ENCODE measurements at regions not wholly inside any gene's neighbourhood (a gene's known extent, or its start where the extent isn't known, plus 50 kb on each side); places are given as distances from the start of the nearest gene placed in this dataset.
A peak's percentile ranks its signal among the peaks of the same experiment; 100 is the strongest.

DNA sequence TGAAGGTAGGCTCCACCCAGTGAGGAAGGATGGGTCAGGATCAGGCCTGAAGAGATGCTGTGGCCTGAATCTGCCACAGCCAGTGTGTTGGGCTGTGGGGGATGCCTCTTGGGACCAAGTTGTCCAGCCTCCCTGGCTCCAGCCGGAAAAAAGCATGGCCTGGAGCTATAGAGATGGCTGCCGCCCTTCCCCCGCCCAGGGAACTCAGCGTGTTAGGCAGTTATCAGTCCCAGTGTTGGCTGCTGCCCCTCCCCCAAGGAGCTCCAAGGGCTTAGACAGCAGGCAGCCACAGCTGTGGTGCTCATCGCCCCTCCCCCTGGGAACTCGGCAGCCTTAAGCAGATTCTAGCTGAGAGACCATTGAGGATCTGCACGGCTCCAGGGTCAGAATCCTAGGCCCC lies 158.0 kb downstream of the CAPZA3 start:
- Histone ChIP-seq H3K36me3 (replicated peaks; ENCODE audit: insufficient read depth, low read depth) (no peaks in the 10 kb centered on the region), H3K9me2 (replicated peaks; ENCODE audit: insufficient read depth) (no peaks in the 10 kb centered on the region), H3K79me2 (no peaks in the 10 kb centered on the region), H3K4me2 (no peak overlapping the region), H3K4me1 (ENCODE audit: insufficient read depth) (no peaks in the 10 kb centered on the region), H3K27ac (no peak overlapping the region), H3K9me3 (ENCODE audit: low read depth) (no peaks in the 10 kb centered on the region), H3K4me3 (no peak overlapping the region), H3K27me3 (no peaks in the 10 kb centered on the region), H2AFZ (no peak overlapping the region), H4K20me1 (ENCODE audit: insufficient read depth, poor library complexity, severe bottlenecking) (no peaks in the 10 kb centered on the region)
- TF ChIP-seq EZH2phosphoT487 (IDR thresholded peaks at IDR 0.05; ENCODE audit: low read depth, severe bottlenecking, unreplicated experiment) (no peak), EZH2 (IDR thresholded peaks at IDR 0.05; ENCODE audit: borderline replicate concordance) (no peak)
- TF ChIP-seq, protein P1, sequence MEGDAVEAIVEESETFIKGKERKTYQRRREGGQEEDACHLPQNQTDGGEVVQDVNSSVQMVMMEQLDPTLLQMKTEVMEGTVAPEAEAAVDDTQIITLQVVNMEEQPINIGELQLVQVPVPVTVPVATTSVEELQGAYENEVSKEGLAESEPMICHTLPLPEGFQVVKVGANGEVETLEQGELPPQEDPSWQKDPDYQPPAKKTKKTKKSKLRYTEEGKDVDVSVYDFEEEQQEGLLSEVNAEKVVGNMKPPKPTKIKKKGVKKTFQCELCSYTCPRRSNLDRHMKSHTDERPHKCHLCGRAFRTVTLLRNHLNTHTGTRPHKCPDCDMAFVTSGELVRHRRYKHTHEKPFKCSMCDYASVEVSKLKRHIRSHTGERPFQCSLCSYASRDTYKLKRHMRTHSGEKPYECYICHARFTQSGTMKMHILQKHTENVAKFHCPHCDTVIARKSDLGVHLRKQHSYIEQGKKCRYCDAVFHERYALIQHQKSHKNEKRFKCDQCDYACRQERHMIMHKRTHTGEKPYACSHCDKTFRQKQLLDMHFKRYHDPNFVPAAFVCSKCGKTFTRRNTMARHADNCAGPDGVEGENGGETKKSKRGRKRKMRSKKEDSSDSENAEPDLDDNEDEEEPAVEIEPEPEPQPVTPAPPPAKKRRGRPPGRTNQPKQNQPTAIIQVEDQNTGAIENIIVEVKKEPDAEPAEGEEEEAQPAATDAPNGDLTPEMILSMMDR (IDR thresholded peaks at IDR 0.05; ENCODE audit: poor library complexity), result no peak
- 54% methylated on average over 7 of the region's 7 CpGs for WGBS (ENCODE audit: low lambda C conversion rate, missing lambda C conversion rate)
- peak; percentile 25 for DNase-seq (ENCODE audit: low spot score)

DNA sequence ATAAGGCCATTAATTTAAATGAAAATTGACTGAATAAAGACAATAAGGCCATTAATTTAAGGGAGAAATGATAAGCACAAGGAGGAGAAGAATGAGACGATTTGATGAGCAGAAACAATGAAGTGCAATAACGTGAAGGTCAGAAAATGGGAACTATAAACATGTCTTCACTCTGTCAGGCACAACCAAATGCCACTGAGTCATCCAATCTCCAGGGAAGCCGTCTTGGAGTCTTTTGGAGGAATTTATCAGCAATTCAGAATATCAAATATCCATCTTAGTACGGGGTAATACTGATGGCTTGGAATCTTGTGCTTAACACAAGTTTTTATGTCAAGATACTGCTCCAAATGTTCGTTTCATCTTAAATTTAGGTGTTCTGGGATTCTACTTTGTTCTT lies 159.9 kb downstream of the CAPZA3 start:
- Histone ChIP-seq H3K4me3 (no peak overlapping the region), H2AFZ (no peak overlapping the region)
- no peak for DNase-seq (ENCODE audit: low spot score)

DNA sequence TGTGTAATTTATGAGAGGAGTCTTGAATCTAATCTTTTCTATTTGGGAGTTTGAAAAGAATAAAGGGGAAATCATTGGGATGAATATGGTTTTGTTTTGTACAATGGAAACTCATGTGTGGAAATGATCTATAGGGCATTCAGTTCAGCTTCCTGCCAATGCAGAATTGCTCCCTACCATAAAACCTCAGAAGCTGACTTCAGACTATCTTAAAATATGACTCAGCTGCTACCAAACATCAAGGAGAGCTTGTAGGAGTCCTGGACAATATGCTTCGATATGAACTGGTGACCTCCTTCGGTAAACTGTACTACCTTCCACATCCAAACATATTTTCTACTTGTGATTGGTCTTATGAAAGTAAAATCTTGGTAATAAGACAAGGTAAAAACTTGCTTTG lies 160.6 kb downstream of the CAPZA3 start:
- H4K20me1 ChIP-seq (ENCODE audit: insufficient read depth, poor library complexity, severe bottlenecking), result no peaks in the 10 kb centered on the region
- no peak overlapping the region for H3K4me3 ChIP-seq
- no peaks in the 10 kb centered on the region for H3K9me2 ChIP-seq (replicated peaks; ENCODE audit: insufficient read depth)
- TF ChIP-seq, protein P1 (IDR thresholded peaks at IDR 0.05; ENCODE audit: poor library complexity), result no peak
- TF ChIP-seq EZH2phosphoT487 (IDR thresholded peaks at IDR 0.05; ENCODE audit: low read depth, severe bottlenecking, unreplicated experiment), result no peak
- no peak for TF ChIP-seq EZH2 (IDR thresholded peaks at IDR 0.05; ENCODE audit: borderline replicate concordance)
- H3K27ac ChIP-seq, result no peak overlapping the region
- no peaks in the 10 kb centered on the region for H3K79me2 ChIP-seq
- H2AFZ ChIP-seq, result no peak overlapping the region
- H3K4me2 ChIP-seq, result no peak overlapping the region
- H3K36me3 ChIP-seq (replicated peaks; ENCODE audit: insufficient read depth, low read depth), result no peaks in the 10 kb centered on the region
- 82% methylated on average over 2 of the region's 2 CpGs for WGBS (ENCODE audit: low lambda C conversion rate, missing lambda C conversion rate)
- H3K4me1 ChIP-seq (ENCODE audit: insufficient read depth), result no peaks in the 10 kb centered on the region
- H3K27me3 ChIP-seq, result no peaks in the 10 kb centered on the region
- H3K9me3 ChIP-seq (ENCODE audit: low read depth), result no peaks in the 10 kb centered on the region
- peak; percentile 7 for DNase-seq (ENCODE audit: low spot score)

More for the DNA sequence above, 159.9 kb downstream of the CAPZA3 start:
- Histone ChIP-seq H3K27me3 (no peaks in the 10 kb centered on the region), H3K9me2 (replicated peaks; ENCODE audit: insufficient read depth) (no peaks in the 10 kb centered on the region), H3K9me3 (ENCODE audit: low read depth) (no peaks in the 10 kb centered on the region), H4K20me1 (ENCODE audit: insufficient read depth, poor library complexity, severe bottlenecking) (no peaks in the 10 kb centered on the region), H3K79me2 (no peaks in the 10 kb centered on the region), H3K4me1 (ENCODE audit: insufficient read depth) (no peaks in the 10 kb centered on the region), H3K27ac (no peak overlapping the region), H3K36me3 (replicated peaks; ENCODE audit: insufficient read depth, low read depth) (no peaks in the 10 kb centered on the region), H3K4me2 (no peak overlapping the region)
- TF ChIP-seq, protein P1 (IDR thresholded peaks at IDR 0.05; ENCODE audit: poor library complexity), result no peak
- no peak for TF ChIP-seq EZH2 (IDR thresholded peaks at IDR 0.05; ENCODE audit: borderline replicate concordance)
- no peak for TF ChIP-seq EZH2phosphoT487 (IDR thresholded peaks at IDR 0.05; ENCODE audit: low read depth, severe bottlenecking, unreplicated experiment)
- WGBS (ENCODE audit: low lambda C conversion rate, missing lambda C conversion rate), result 83% methylated on average over 5 of the region's 5 CpGs

DNA sequence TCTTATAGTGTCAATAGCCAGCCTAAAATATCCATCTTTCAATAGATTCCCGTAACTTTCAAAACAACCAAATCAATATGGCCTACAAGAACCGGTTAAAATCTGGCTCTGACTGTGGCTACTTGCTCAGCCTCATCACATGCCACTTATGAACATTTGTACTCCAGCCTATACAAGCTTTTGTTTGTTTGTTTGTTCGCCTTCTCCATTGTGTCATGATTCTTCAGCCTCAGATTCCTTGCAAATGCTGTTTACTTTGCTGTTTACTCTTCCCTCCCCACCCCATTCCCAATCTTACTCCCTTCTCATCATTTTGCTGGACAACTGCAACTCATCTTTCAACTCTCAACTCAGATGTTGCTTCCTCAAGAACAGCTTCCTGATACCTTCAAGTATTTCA lies 161.2 kb downstream of the CAPZA3 start:
- Histone ChIP-seq H2AFZ (no peak overlapping the region), H4K20me1 (ENCODE audit: insufficient read depth, poor library complexity, severe bottlenecking) (no peaks in the 10 kb centered on the region), H3K36me3 (replicated peaks; ENCODE audit: insufficient read depth, low read depth) (no peaks in the 10 kb centered on the region), H3K9me2 (replicated peaks; ENCODE audit: insufficient read depth) (no peaks in the 10 kb centered on the region), H3K27me3 (no peaks in the 10 kb centered on the region), H3K4me3 (no peak overlapping the region), H3K9me3 (ENCODE audit: low read depth) (no peaks in the 10 kb centered on the region), H3K4me2 (no peak overlapping the region), H3K4me1 (ENCODE audit: insufficient read depth) (no peaks in the 10 kb centered on the region), H3K79me2 (no peaks in the 10 kb centered on the region), H3K27ac (no peak overlapping the region)
- 90% methylated on average over 3 of the region's 3 CpGs for WGBS (ENCODE audit: low lambda C conversion rate, missing lambda C conversion rate)
- TF ChIP-seq EZH2 (IDR thresholded peaks at IDR 0.05; ENCODE audit: borderline replicate concordance) (no peak), EZH2phosphoT487 (IDR thresholded peaks at IDR 0.05; ENCODE audit: low read depth, severe bottlenecking, unreplicated experiment) (no peak)
- TF ChIP-seq, protein P1 (IDR thresholded peaks at IDR 0.05; ENCODE audit: poor library complexity), result no peak
- no peak for DNase-seq (ENCODE audit: low spot score)

All from hepatocyte (in vitro differentiated cells).